ENCODE measurements at regions not wholly inside any gene's neighbourhood (a gene's known extent, or its start where the extent isn't known, plus 50 kb on each side); places are given as distances from the start of the nearest gene placed in this dataset.

- ATAC-seq, result no peak
- H3K9me3 ChIP-seq (ENCODE audit: control insufficient read depth, insufficient read depth, low read depth, low read length), result no peaks in the 10 kb centered on the region
- no peak for DNase-seq (ENCODE audit: low read depth, low spot score)
- intact Hi-C loops (cut with micrococcal nuclease; ENCODE audit: unreplicated experiment), result no loop called here
- TF ChIP-seq SIN3A (IDR thresholded peaks at IDR 0.05; ENCODE audit: borderline replicate concordance, insufficient read depth, low read depth, low read length), result no peak
- no peak for TF ChIP-seq CTCF (IDR thresholded peaks at IDR 0.05)
- TF ChIP-seq POLR2AphosphoS5 (IDR thresholded peaks at IDR 0.05; ENCODE audit: low read depth, low read length), result no peak
- TF ChIP-seq REST (IDR thresholded peaks at IDR 0.05; ENCODE audit: insufficient read depth in 1 of 2, low read depth in 2 of 2, low read length in 1 of 2), result no peak
- no peak for TF ChIP-seq TCF7L2 (IDR thresholded peaks at IDR 0.05; ENCODE audit: low read depth, low read length)
- BruUV-seq (replicated peaks), result no TSS peak
- ChIA-PET POLR2A (no interaction called here), CTCF (no interaction called here)
- no peaks in the 10 kb centered on the region for H3K36me3 ChIP-seq (ENCODE audit: control insufficient read depth, insufficient read depth, low read length)
- H3K27me3 ChIP-seq (ENCODE audit: control insufficient read depth, insufficient read depth, low read length), result no peaks in the 10 kb centered on the region
- in situ Hi-C loops (cut with HindIII; ENCODE audit: low pct_unique_long_range_greater_than_20kb, low sequenced_read_pairs), result no loop called here
- H3K4me3 ChIP-seq (ENCODE audit: low read depth in 2 of 2, low read length in 2 of 2), result no peak overlapping the region
- no peak overlapping the region for H3K27ac ChIP-seq (ENCODE audit: low read length)
- H3K4me1 ChIP-seq (ENCODE audit: control insufficient read depth, insufficient read depth, low read length), result no peaks in the 10 kb centered on the region
Measured at GRCh38 chr11:28464252-28464867, 356.2 kb downstream of the METTL15 start.

GRCh38 chr11:28463826-28464225 is 355.6 kb downstream of the METTL15 start:
- H3K27ac ChIP-seq (ENCODE audit: low read length), result no peak overlapping the region
- no peaks in the 10 kb centered on the region for H3K4me1 ChIP-seq (ENCODE audit: control insufficient read depth, insufficient read depth, low read length)
- ChIA-PET CTCF (no interaction called here), POLR2A (interaction anchor here (0.6 kb wide), 1 partner anchor 363 kb away, joined by 3 read pairs; no protein-coding TSS in a partner anchor)
- intact Hi-C loops (cut with micrococcal nuclease; ENCODE audit: unreplicated experiment) (no loop called here), in situ Hi-C loops (cut with HindIII; ENCODE audit: low pct_unique_long_range_greater_than_20kb, low sequenced_read_pairs) (no loop called here)
- H3K27me3 ChIP-seq (ENCODE audit: control insufficient read depth, insufficient read depth, low read length), result no peaks in the 10 kb centered on the region
- no TSS peak for BruUV-seq (replicated peaks)
- no peak for ATAC-seq
- no peaks in the 10 kb centered on the region for H3K9me3 ChIP-seq (ENCODE audit: control insufficient read depth, insufficient read depth, low read depth, low read length)
- no peaks in the 10 kb centered on the region for H3K36me3 ChIP-seq (ENCODE audit: control insufficient read depth, insufficient read depth, low read length)
- DNase-seq (ENCODE audit: low read depth, low spot score), result no peak
- no peak overlapping the region for H3K4me3 ChIP-seq (ENCODE audit: low read depth in 2 of 2, low read length in 2 of 2)
- TF ChIP-seq SIN3A (IDR thresholded peaks at IDR 0.05; ENCODE audit: borderline replicate concordance, insufficient read depth, low read depth, low read length), result no peak
- no peak for TF ChIP-seq POLR2AphosphoS5 (IDR thresholded peaks at IDR 0.05; ENCODE audit: low read depth, low read length)
- TF ChIP-seq CTCF (IDR thresholded peaks at IDR 0.05), result no peak
- no peak for TF ChIP-seq REST (IDR thresholded peaks at IDR 0.05; ENCODE audit: insufficient read depth in 1 of 2, low read depth in 2 of 2, low read length in 1 of 2)
- no peak for TF ChIP-seq TCF7L2 (IDR thresholded peaks at IDR 0.05; ENCODE audit: low read depth, low read length)
